Ovary (tissue), 7 donors: ENCODE measurements at regions not wholly inside any gene's neighbourhood (a gene's known extent, or its start where the extent isn't known, plus 50 kb on each side); places are given as distances from the start of the nearest gene placed in this dataset.

Experiments used
- DNase-seq, 5 donors: peaks; one replicate each; pipeline ENCODE4 v3.0.0-alpha.2; 2019 to 2020
- H3K27ac ChIP-seq, 2 donors: fragments of 200-600 bp; one replicate each; pipeline versions ENCODE4 v1.5.1 to v1.8.0; 2019 to 2022
- H3K27me3 ChIP-seq: fragments of 200-600 bp; one replicate; pipeline ENCODE4 v1.8.0; 2022
- H3K36me3 ChIP-seq: fragments of 200-600 bp; sonication (generic); one replicate; pipeline ENCODE4 v1.5.1; 2019
- H3K4me1 ChIP-seq: one replicate; pipeline ENCODE4 v1.8.1; 2013; ENCODE audit warnings: mild to moderate bottlenecking, moderate library complexity; ENCODE audit not compliant: insufficient read depth
- H3K4me3 ChIP-seq: fragments of 200-600 bp; sonication (generic); one replicate; pipeline ENCODE4 v1.5.1; 2017
- H3K9me3 ChIP-seq, 2 donors: fragments of 200-600 bp in 1 of 2; sonication (generic) in 1 of 2; one replicate each; pipeline versions ENCODE4 v1.5.1 to v1.8.1; 2013 to 2019; ENCODE audit warnings: mild to moderate bottlenecking in 1 of 2, moderate library complexity in 1 of 2
- EP300 ChIP-seq: sonication (generic); formaldehyde crosslinking; IDR thresholded peaks from one replicate; pipeline ENCODE4 v1.6.1; 2017; ENCODE audit warnings: antibody characterized with exemption
- POLR2A ChIP-seq: fragments of 450-650 bp; IDR thresholded peaks from one replicate; pipeline ENCODE4 v1.6.1; 2017; ENCODE audit warnings: antibody characterized with exemption, mild to moderate bottlenecking, moderate library complexity
- WGBS, 3 donors: extraction: QIAGEN DNeasy Blood & Tissue Kit in 1 of 3; methylation state at CpG; one replicate each; pipeline versions ENCODE4 v1.1.5 to v1.1.7; 2013 to 2017; 5-methylcytosine and 5-hydroxymethylcytosine counted together
- intact Hi-C, 4 donors: fragments of 100-400 bp; cut with DNase I; formaldehyde crosslinking; loops; one replicate each; pipeline versions ENCODE4 v1.11.0 to v1.15.1; 2022 to 2023
- TF ChIP-seq, protein P1 (sequence below), 3 donors: fragments of 450-650 bp in 2 of 3; fragments of 200-600 bp in 1 of 3; IDR thresholded peaks; one replicate each; pipeline versions ENCODE4 v1.5.1 to v1.8.0; 2016 to 2022; ENCODE audit warnings: antibody characterized with exemption in 3 of 3, mild to moderate bottlenecking in 1 of 3
- donor health status: DM: no; HTN: no; CAD: no; lungs with moderate emphysema.
- donor health status: DM: no; HTN: no; CAD: no.
- donor health status: Bipolar disorder and iron deficiency.
- donor health status: DM: no; HTN: no; CAD: no.
- donor health status: DM: yes; HTN: yes; CAD: no.

DNA sequence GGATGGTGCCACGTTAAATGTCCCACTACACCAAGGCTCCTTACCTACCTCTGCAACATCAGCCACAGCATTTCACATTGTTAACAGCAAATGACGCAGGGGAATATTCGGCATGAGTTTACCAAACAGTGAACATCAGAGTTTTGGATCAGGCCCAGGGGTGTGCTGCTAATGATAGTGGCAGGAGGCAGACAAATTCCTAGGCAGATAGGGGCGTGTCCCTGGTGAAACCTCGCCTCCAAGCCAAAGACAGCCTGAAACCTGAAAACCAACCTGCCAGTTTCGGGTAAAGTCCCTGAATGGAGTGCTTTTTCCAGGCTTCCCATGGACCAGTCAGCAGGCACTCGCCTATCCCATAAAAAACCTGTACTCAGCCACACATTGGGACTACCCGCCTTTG is 133.6 kb downstream of the SH3BGRL2 start:
- TF ChIP-seq EP300 (no peak), POLR2A (no peak)
- TF ChIP-seq, protein P1, sequence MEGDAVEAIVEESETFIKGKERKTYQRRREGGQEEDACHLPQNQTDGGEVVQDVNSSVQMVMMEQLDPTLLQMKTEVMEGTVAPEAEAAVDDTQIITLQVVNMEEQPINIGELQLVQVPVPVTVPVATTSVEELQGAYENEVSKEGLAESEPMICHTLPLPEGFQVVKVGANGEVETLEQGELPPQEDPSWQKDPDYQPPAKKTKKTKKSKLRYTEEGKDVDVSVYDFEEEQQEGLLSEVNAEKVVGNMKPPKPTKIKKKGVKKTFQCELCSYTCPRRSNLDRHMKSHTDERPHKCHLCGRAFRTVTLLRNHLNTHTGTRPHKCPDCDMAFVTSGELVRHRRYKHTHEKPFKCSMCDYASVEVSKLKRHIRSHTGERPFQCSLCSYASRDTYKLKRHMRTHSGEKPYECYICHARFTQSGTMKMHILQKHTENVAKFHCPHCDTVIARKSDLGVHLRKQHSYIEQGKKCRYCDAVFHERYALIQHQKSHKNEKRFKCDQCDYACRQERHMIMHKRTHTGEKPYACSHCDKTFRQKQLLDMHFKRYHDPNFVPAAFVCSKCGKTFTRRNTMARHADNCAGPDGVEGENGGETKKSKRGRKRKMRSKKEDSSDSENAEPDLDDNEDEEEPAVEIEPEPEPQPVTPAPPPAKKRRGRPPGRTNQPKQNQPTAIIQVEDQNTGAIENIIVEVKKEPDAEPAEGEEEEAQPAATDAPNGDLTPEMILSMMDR (IDR thresholded peaks at IDR 0.05), result no peak
- Histone ChIP-seq H3K9me3 (no peaks in the 10 kb centered on the region), H3K36me3 (no peaks in the 10 kb centered on the region), H3K27me3 (no peaks in the 10 kb centered on the region), H3K27ac (no peak overlapping the region), H3K4me1 (no peaks in the 10 kb centered on the region), H3K4me3 (no peak overlapping the region)
- DNase-seq, result no peak
- intact Hi-C loops, result no loop called here
- WGBS, 3 donors, result 68 to 74% (median 74%) methylated on average over 8 of the region's 8 CpGs

DNA sequence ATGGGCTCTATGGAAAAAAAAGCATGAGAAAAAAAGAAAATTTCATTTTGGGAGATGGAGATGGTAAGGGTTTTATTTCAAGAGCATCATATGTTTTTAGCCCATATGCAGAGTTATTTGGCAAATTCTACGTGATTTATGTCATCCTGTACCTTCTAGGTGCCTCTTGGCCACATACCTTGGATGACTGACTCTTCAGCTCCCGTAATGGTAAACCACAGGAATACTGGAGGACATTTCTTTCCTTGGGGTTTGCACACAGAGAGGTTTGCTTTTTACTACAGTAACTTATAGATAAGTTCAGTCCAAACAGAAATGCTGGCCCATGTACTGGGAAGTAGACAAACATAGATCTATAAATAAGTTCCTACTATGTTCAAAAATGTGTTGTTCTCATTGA is 132.2 kb downstream of the SH3BGRL2 start:
- H3K9me3 ChIP-seq, result no peaks in the 10 kb centered on the region
- H3K4me3 ChIP-seq, result no peak overlapping the region
- no peaks in the 10 kb centered on the region for H3K27me3 ChIP-seq
- WGBS, 3 donors, result 74 to 79% (median 77%) methylated on average over 2 of the region's 2 CpGs
- no peak overlapping the region for H3K27ac ChIP-seq
- H3K4me1 ChIP-seq, result no peaks in the 10 kb centered on the region
- intact Hi-C loops, result no loop called here
- DNase-seq, result no peak
- TF ChIP-seq EP300 (no peak), POLR2A (no peak)
- TF ChIP-seq, protein P1 (IDR thresholded peaks at IDR 0.05), result no peak
- H3K36me3 ChIP-seq, result no peaks in the 10 kb centered on the region

DNA sequence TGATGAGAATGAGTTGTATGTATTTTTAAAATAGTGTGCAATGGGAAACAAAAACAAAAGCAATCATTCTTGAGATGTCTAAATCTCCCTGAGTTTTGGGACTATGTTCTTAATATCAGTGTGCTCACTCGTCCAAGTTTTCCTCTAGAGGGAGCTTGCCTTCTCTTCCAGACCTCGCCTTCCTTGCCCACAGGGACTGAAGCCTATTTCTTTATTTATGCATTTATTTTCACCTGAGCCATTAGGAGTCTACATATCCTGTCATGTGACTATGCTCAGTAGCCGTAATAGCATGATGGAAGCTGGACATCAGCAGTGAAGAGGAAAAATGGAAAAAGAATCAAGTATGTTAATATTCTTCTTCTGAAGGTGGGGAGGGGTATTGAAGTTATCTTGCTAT is 131.2 kb downstream of the SH3BGRL2 start:
- 26 to 33% (median 29%) methylated on average over 3 of the region's 3 CpGs for WGBS, 3 donors
- H3K4me3 ChIP-seq, result no peak overlapping the region
- H3K9me3 ChIP-seq, result no peaks in the 10 kb centered on the region
- H3K27me3 ChIP-seq, result no peaks in the 10 kb centered on the region
- H3K36me3 ChIP-seq, result no peaks in the 10 kb centered on the region
- no peaks in the 10 kb centered on the region for H3K4me1 ChIP-seq
- no peak for TF ChIP-seq POLR2A
- TF ChIP-seq, protein P1 (IDR thresholded peaks at IDR 0.05), result no peak
- TF ChIP-seq EP300, result no peak
- DNase-seq, result no peak
- H3K27ac ChIP-seq, result no peak overlapping the region
- intact Hi-C loops, result no loop called here

GRCh38 chr6:79756496-79756895 is 125.4 kb downstream of the SH3BGRL2 start:
- H3K9me3 ChIP-seq, result no peaks in the 10 kb centered on the region
- DNase-seq, result no peak
- H3K4me3 ChIP-seq, result no peak overlapping the region
- intact Hi-C loops, result no loop called here
- 45 to 71% (median 56%) methylated on average over 2 of the region's 2 CpGs for WGBS, 3 donors
- no peaks in the 10 kb centered on the region for H3K27me3 ChIP-seq
- TF ChIP-seq, protein P1 (IDR thresholded peaks at IDR 0.05), result no peak
- TF ChIP-seq POLR2A (no peak), EP300 (no peak)
- no peak overlapping the region for H3K27ac ChIP-seq
- H3K36me3 ChIP-seq, result no peaks in the 10 kb centered on the region
- no peaks in the 10 kb centered on the region for H3K4me1 ChIP-seq

DNA sequence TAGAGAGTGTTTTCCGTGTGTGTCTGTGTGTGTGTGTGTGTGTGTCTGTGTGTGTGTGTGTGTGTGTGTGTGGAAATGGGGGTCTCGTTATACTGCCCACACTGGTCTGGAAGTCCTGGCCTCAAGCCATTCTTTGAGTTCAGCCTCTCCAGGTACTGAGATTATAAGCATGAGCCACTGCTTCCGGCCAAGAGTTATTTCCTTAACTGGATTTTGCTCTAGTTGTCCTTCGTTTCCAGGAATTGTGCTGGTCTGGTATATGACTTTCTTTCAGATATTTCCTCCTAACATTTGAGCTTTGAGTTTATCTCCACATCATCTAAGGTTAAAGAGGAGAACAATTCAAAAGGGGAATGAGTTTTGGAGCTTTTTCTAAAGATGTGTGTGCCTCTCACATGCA is 124.8 kb downstream of the SH3BGRL2 start:
- DNase-seq, result no peak
- Histone ChIP-seq H3K27me3 (no peaks in the 10 kb centered on the region), H3K27ac (no peak overlapping the region), H3K9me3 (no peaks in the 10 kb centered on the region), H3K4me1 (no peaks in the 10 kb centered on the region), H3K4me3 (no peak overlapping the region), H3K36me3 (no peaks in the 10 kb centered on the region)
- intact Hi-C loops, result no loop called here
- 60 to 64% (median 62%) methylated on average over 4 of the region's 4 CpGs for WGBS, 3 donors
- TF ChIP-seq POLR2A, result no peak
- TF ChIP-seq, protein P1 (IDR thresholded peaks at IDR 0.05), result no peak
- no peak for TF ChIP-seq EP300
